ENCODE measurements at regions not wholly inside any gene's neighbourhood (a gene's known extent, or its start where the extent isn't known, plus 50 kb on each side); places are given as distances from the start of the nearest gene placed in this dataset.
A peak's percentile ranks its signal among the peaks of the same experiment; 100 is the strongest.

DNA sequence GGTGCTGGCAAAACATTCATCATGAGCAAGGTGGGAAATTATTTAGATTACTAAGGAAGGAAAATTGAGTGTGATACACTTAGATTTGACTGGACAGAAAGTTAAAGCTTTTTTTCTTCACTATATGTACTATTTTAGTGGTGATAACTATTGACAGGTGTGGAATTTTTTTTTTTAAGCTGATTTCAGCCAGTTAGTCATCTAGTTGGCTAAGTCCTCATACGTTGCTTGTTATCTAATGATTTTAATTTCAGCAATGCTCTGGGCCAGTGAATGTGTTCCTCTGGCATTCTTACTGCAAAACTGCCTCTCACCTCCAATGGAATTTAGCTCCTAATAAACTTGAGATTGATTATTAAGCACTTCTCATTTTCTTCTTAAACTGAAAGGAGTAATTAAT is 1223.2 kb upstream of the ACVR2A start:
- TF ChIP-seq, protein P1, sequence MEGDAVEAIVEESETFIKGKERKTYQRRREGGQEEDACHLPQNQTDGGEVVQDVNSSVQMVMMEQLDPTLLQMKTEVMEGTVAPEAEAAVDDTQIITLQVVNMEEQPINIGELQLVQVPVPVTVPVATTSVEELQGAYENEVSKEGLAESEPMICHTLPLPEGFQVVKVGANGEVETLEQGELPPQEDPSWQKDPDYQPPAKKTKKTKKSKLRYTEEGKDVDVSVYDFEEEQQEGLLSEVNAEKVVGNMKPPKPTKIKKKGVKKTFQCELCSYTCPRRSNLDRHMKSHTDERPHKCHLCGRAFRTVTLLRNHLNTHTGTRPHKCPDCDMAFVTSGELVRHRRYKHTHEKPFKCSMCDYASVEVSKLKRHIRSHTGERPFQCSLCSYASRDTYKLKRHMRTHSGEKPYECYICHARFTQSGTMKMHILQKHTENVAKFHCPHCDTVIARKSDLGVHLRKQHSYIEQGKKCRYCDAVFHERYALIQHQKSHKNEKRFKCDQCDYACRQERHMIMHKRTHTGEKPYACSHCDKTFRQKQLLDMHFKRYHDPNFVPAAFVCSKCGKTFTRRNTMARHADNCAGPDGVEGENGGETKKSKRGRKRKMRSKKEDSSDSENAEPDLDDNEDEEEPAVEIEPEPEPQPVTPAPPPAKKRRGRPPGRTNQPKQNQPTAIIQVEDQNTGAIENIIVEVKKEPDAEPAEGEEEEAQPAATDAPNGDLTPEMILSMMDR (IDR thresholded peaks at IDR 0.05; ENCODE audit: unreplicated experiment in 3 of 3), result no peak
- Mint-ChIP-seq H3K4me3 (no peak overlapping the region), H3K4me1 (peaks cover 11% of the 10 kb centered on the region), H3K27me3 (ENCODE audit: low read depth) (no peaks in the 10 kb centered on the region), H3K36me3 (ENCODE audit: low read depth) (no peaks in the 10 kb centered on the region), H3K9me3 (peaks cover 20% of the 10 kb centered on the region), H3K27ac (peak overlapping the region in 1 of 3 experiments; percentile 12)

DNA sequence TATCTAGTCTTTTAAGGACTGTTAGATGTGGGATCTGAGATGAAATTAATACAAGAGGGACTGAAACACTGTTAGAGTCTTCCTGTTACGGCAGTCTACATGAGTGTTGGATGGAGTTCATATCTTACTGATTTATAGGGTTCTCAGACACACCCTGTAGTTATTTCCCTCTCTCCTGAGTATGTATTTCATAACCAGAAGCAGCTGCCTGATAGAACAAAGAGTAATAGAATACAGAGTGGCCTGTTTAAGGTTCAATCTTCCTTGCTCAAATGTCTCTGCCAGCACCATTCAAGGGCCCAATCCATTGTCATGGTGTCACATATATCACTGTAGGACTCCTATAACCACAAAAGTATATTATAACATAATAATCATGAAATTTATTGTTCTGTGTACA is 1229.1 kb upstream of the ACVR2A start:
- H3K4me1 Mint-ChIP-seq, result no peaks in the 10 kb centered on the region
- H3K27ac Mint-ChIP-seq, result no peak overlapping the region
- no peaks in the 10 kb centered on the region for H3K36me3 Mint-ChIP-seq (ENCODE audit: low read depth)
- TF ChIP-seq, protein P1 (IDR thresholded peaks at IDR 0.05; ENCODE audit: unreplicated experiment in 3 of 3), result no peak
- no peak overlapping the region for H3K4me3 Mint-ChIP-seq
- no peaks in the 10 kb centered on the region for H3K27me3 Mint-ChIP-seq (ENCODE audit: low read depth)
- H3K9me3 Mint-ChIP-seq, result peaks cover 40% of the 10 kb centered on the region

DNA sequence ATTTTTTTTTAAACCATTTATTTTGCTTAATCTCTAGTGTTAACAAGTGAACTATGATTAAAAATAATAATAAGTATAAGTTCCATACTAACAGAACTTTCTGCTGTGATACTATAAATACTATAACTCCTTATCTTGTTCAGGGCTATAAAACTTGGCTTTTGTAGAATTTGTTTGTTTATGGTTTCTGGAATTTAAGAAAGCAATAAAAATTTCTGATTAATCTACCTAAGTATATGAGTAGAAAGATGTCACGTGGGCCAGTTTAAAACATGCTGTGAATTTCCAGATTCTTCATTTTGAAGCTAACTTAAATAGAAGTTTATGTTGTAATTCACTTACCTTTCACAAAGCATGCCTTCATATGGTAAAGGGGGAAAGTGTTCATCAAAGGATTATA is 1236.3 kb upstream of the ACVR2A start:
- no peak overlapping the region for H3K27ac Mint-ChIP-seq
- TF ChIP-seq, protein P1 (IDR thresholded peaks at IDR 0.05; ENCODE audit: unreplicated experiment in 3 of 3), result no peak
- no peaks in the 10 kb centered on the region for H3K36me3 Mint-ChIP-seq (ENCODE audit: low read depth)
- H3K4me3 Mint-ChIP-seq, result no peak overlapping the region
- H3K27me3 Mint-ChIP-seq (ENCODE audit: low read depth), result peaks cover 3% of the 10 kb centered on the region
- H3K9me3 Mint-ChIP-seq, result peaks cover 2% of the 10 kb centered on the region
- no peaks in the 10 kb centered on the region for H3K4me1 Mint-ChIP-seq

DNA sequence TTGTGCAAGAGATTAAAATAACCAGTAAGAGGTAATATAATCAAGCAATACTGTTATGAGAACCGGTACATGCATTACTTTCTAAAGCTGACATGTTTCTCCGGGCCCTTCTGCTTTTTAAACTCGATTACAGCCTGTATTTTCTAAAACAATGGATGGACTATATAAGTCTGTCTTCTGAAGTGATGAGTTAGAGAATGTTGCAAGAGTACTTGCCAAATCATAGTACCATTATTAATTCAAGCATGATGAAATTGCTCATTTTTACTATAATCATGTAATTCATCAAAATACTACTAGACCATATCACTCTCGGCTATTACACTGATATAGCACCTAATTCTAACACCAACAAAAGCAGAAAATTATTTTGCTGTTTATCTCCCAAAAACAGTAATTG is 1240.3 kb upstream of the ACVR2A start:
- Mint-ChIP-seq H3K36me3 (ENCODE audit: low read depth) (no peaks in the 10 kb centered on the region), H3K27me3 (ENCODE audit: low read depth) (peaks cover 3% of the 10 kb centered on the region), H3K4me1 (no peaks in the 10 kb centered on the region), H3K9me3 (peaks cover 2% of the 10 kb centered on the region), H3K27ac (no peak overlapping the region), H3K4me3 (no peak overlapping the region)
- TF ChIP-seq, protein P1 (IDR thresholded peaks at IDR 0.05; ENCODE audit: unreplicated experiment in 3 of 3), result no peak

DNA sequence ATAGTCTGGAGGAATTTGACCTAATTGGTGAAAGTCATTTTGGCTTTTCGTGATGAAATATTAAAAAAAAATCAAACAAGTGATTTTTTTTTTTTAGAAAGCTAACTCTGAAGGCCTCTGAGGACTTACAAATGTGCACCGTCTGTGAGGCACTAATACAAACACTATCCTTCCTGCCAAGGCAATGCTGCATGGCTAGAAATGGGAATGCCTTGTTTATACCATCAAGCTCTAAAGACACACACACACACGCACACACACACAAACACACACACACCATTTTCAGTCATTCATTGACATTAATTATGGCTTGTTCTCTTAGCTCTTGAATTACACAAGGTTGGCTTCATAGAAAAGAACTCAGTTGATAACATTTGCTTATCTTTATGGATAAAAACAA is 1242.0 kb upstream of the ACVR2A start:
- TF ChIP-seq, protein P1 (IDR thresholded peaks at IDR 0.05; ENCODE audit: unreplicated experiment in 3 of 3), result no peak
- H3K36me3 Mint-ChIP-seq (ENCODE audit: low read depth), result no peaks in the 10 kb centered on the region

DNA sequence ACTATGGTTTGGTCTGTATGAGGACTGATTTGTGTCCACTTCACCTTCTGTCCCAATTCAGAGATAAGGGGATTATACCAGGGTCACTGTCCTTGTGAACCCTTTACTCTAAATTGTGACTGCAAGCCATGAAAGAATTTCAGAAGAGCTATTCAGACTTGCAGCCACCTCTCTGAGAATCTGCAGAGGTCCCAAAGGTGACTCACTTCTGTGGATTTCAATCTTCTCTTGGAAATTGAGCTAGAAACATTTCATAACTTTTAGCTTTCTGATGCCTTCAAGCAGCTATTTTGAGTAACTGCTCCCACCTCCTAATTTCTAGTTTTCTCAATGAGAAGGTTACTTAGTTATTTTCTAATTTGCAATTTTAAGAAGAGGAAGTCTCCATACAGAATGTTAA is 1242.4 kb upstream of the ACVR2A start:
- Mint-ChIP-seq H3K36me3 (ENCODE audit: low read depth) (no peaks in the 10 kb centered on the region), H3K27me3 (ENCODE audit: low read depth) (no peaks in the 10 kb centered on the region), H3K27ac (no peak overlapping the region), H3K4me3 (no peak overlapping the region), H3K9me3 (peaks cover 2% of the 10 kb centered on the region), H3K4me1 (no peaks in the 10 kb centered on the region)
- TF ChIP-seq, protein P1 (IDR thresholded peaks at IDR 0.05; ENCODE audit: unreplicated experiment in 3 of 3), result no peak

More for the DNA sequence above, 1242.0 kb upstream of the ACVR2A start:
- no peak overlapping the region for H3K4me3 Mint-ChIP-seq
- H3K9me3 Mint-ChIP-seq, result peaks cover 2% of the 10 kb centered on the region
- H3K27ac Mint-ChIP-seq, result no peak overlapping the region
- H3K4me1 Mint-ChIP-seq, result no peaks in the 10 kb centered on the region
- H3K27me3 Mint-ChIP-seq (ENCODE audit: low read depth), result peaks cover 1% of the 10 kb centered on the region
